ENCODE measurements at regions not wholly inside any gene's neighbourhood (a gene's known extent, or its start where the extent isn't known, plus 50 kb on each side); places are given as distances from the start of the nearest gene placed in this dataset.

GRCh38 chr20:24151621-24152294, 163.2 kb upstream of the GGTLC1 start:
- no peak overlapping the region for H2AK5ac ChIP-seq (ENCODE audit: low read depth, low read length)
- no peak overlapping the region for H2BK12ac ChIP-seq (ENCODE audit: low read length)
- no peak overlapping the region for H2AFZ ChIP-seq (ENCODE audit: low read length)
- no peak overlapping the region for H3K18ac ChIP-seq (ENCODE audit: low read length)
- no peaks in the 10 kb centered on the region for H3K79me1 ChIP-seq (ENCODE audit: low read depth, low read length)
- no peak overlapping the region for H2BK15ac ChIP-seq (ENCODE audit: low read length)
- no peaks in the 10 kb centered on the region for H3K4me1 ChIP-seq (ENCODE audit: control insufficient read depth in 2 of 2, insufficient read depth in 1 of 2, low read depth in 1 of 2, low read length in 2 of 2)
- H3K4me3 ChIP-seq (ENCODE audit: low read length in 2 of 2): no peak overlapping the region
- no peak overlapping the region for H3K14ac ChIP-seq (ENCODE audit: low read length)
- H4K8ac ChIP-seq (ENCODE audit: low read depth, low read length): no peak overlapping the region
- H3K4ac ChIP-seq (ENCODE audit: low read length): no peak overlapping the region
- WGBS, 2 donors (ENCODE audit: extremely low coverage in 2 of 2, insufficient read length in 2 of 2, insufficient replicate concordance in 1 of 2): no CpG with 5 or more reads among the region's 6 CpGs
- H3K36me3 ChIP-seq (replicated peaks in 1 of 2; ENCODE audit: control insufficient read depth in 2 of 2, insufficient read depth in 2 of 2, low read length in 2 of 2): no peaks in the 10 kb centered on the region
- no peak overlapping the region for H3K27ac ChIP-seq (replicated peaks; ENCODE audit: low read length)
- H3K27me3 ChIP-seq (ENCODE audit: control insufficient read depth in 3 of 3, insufficient read depth in 3 of 3, low read depth in 1 of 3, low read length in 3 of 3): no peaks in the 10 kb centered on the region
- H2BK5ac ChIP-seq (ENCODE audit: low read length): no peak overlapping the region
- no peaks in the 10 kb centered on the region for H3K9me3 ChIP-seq (replicated peaks in 1 of 2; ENCODE audit: control insufficient read depth in 2 of 2, insufficient read depth in 1 of 2, low read depth in 1 of 2, low read length in 2 of 2)
- H4K91ac ChIP-seq (ENCODE audit: low read depth, low read length, poor library complexity): no peak overlapping the region
- H3K23ac ChIP-seq (ENCODE audit: low read depth, low read length, poor library complexity): no peak overlapping the region
- no peak overlapping the region for H3K4me2 ChIP-seq (ENCODE audit: insufficient read depth, low read length, poor library complexity, severe bottlenecking)
- no peak for DNase-seq (ENCODE audit: low spot score)
- H2BK120ac ChIP-seq (ENCODE audit: low read depth, low read length): no peak overlapping the region
- no peak overlapping the region for H3K9ac ChIP-seq (ENCODE audit: low read depth, low read length, poor library complexity)

DNA sequence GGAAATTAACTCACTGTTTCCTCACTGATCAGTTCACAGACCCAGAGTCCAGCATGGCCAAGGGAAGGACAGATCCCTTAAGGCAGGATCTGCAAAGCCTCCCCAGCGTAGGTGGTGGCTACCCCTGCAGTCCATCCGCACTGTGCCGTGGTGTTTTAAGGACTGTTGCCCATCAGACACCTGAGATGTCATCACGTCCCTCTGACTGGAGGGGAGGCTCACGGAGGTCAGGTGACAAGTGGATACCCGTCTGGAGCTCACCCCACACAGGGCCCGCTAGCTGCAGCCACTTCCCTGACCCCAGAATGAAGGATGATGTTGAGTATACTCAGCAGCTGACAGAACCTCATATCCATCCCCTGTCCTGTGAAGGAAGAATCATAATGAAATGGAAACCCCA, 161.8 kb upstream of the GGTLC1 start:
- Histone ChIP-seq H3K27ac (replicated peaks; ENCODE audit: low read length) (no peak overlapping the region), H2BK5ac (ENCODE audit: low read length) (no peak overlapping the region), H2AFZ (ENCODE audit: low read length) (no peak overlapping the region), H3K4me3 (ENCODE audit: low read length in 2 of 2) (no peak overlapping the region), H3K4me2 (ENCODE audit: insufficient read depth, low read length, poor library complexity, severe bottlenecking) (no peak overlapping the region), H3K79me1 (ENCODE audit: low read depth, low read length) (no peaks in the 10 kb centered on the region), H2BK15ac (ENCODE audit: low read length) (peak overlapping the region; percentile 20), H3K4me1 (ENCODE audit: control insufficient read depth in 2 of 2, insufficient read depth in 1 of 2, low read depth in 1 of 2, low read length in 2 of 2) (no peaks in the 10 kb centered on the region), H4K91ac (ENCODE audit: low read depth, low read length, poor library complexity) (no peak overlapping the region), H2BK12ac (ENCODE audit: low read length) (no peak overlapping the region), H2BK120ac (ENCODE audit: low read depth, low read length) (no peak overlapping the region), H3K23ac (ENCODE audit: low read depth, low read length, poor library complexity) (peak overlapping the region; percentile 26), H3K14ac (ENCODE audit: low read length) (no peak overlapping the region), H3K27me3 (ENCODE audit: control insufficient read depth in 3 of 3, insufficient read depth in 3 of 3, low read depth in 1 of 3, low read length in 3 of 3) (no peaks in the 10 kb centered on the region), H3K4ac (ENCODE audit: low read length) (no peak overlapping the region), H4K8ac (ENCODE audit: low read depth, low read length) (no peak overlapping the region), H2AK5ac (ENCODE audit: low read depth, low read length) (no peak overlapping the region), H3K18ac (ENCODE audit: low read length) (peak overlapping the region; percentile 2), H3K9ac (ENCODE audit: low read depth, low read length, poor library complexity) (no peak overlapping the region), H3K9me3 (replicated peaks in 1 of 2; ENCODE audit: control insufficient read depth in 2 of 2, insufficient read depth in 1 of 2, low read depth in 1 of 2, low read length in 2 of 2) (no peaks in the 10 kb centered on the region), H3K36me3 (replicated peaks in 1 of 2; ENCODE audit: control insufficient read depth in 2 of 2, insufficient read depth in 2 of 2, low read length in 2 of 2) (no peaks in the 10 kb centered on the region)
- DNase-seq (ENCODE audit: low spot score): no peak
- no CpG with 5 or more reads among the region's 7 CpGs for WGBS, 2 donors (ENCODE audit: extremely low coverage in 2 of 2, insufficient read length in 2 of 2, insufficient replicate concordance in 1 of 2)

- H2AFZ ChIP-seq (ENCODE audit: low read length): no peak overlapping the region
- no peak overlapping the region for H3K4me3 ChIP-seq (ENCODE audit: low read length in 2 of 2)
- peak overlapping the region; percentile 2 for H3K18ac ChIP-seq (ENCODE audit: low read length)
- peak overlapping the region; percentile 20 for H2BK15ac ChIP-seq (ENCODE audit: low read length)
- no peaks in the 10 kb centered on the region for H3K36me3 ChIP-seq (replicated peaks in 1 of 2; ENCODE audit: control insufficient read depth in 2 of 2, insufficient read depth in 2 of 2, low read length in 2 of 2)
- no CpG with 5 or more reads among the region's 10 CpGs for WGBS, 2 donors (ENCODE audit: extremely low coverage in 2 of 2, insufficient read length in 2 of 2, insufficient replicate concordance in 1 of 2)
- no peak overlapping the region for H3K4me2 ChIP-seq (ENCODE audit: insufficient read depth, low read length, poor library complexity, severe bottlenecking)
- H4K8ac ChIP-seq (ENCODE audit: low read depth, low read length): no peak overlapping the region
- no peak overlapping the region for H4K91ac ChIP-seq (ENCODE audit: low read depth, low read length, poor library complexity)
- no peak overlapping the region for H3K14ac ChIP-seq (ENCODE audit: low read length)
- no peaks in the 10 kb centered on the region for H3K79me1 ChIP-seq (ENCODE audit: low read depth, low read length)
- H2BK12ac ChIP-seq (ENCODE audit: low read length): no peak overlapping the region
- no peaks in the 10 kb centered on the region for H3K27me3 ChIP-seq (ENCODE audit: control insufficient read depth in 3 of 3, insufficient read depth in 3 of 3, low read depth in 1 of 3, low read length in 3 of 3)
- H3K27ac ChIP-seq (replicated peaks; ENCODE audit: low read length): no peak overlapping the region
- H3K9me3 ChIP-seq (replicated peaks in 1 of 2; ENCODE audit: control insufficient read depth in 2 of 2, insufficient read depth in 1 of 2, low read depth in 1 of 2, low read length in 2 of 2): no peaks in the 10 kb centered on the region
- H3K9ac ChIP-seq (ENCODE audit: low read depth, low read length, poor library complexity): no peak overlapping the region
- DNase-seq (ENCODE audit: low spot score): peak; percentile 14
- H3K23ac ChIP-seq (ENCODE audit: low read depth, low read length, poor library complexity): no peak overlapping the region
- no peaks in the 10 kb centered on the region for H3K4me1 ChIP-seq (ENCODE audit: control insufficient read depth in 2 of 2, insufficient read depth in 1 of 2, low read depth in 1 of 2, low read length in 2 of 2)
- no peak overlapping the region for H2BK120ac ChIP-seq (ENCODE audit: low read depth, low read length)
- no peak overlapping the region for H2AK5ac ChIP-seq (ENCODE audit: low read depth, low read length)
- no peak overlapping the region for H2BK5ac ChIP-seq (ENCODE audit: low read length)
- H3K4ac ChIP-seq (ENCODE audit: low read length): no peak overlapping the region
These were observed 161.3 kb upstream of the GGTLC1 start for GRCh38 chr20:24149881-24150307.

DNA sequence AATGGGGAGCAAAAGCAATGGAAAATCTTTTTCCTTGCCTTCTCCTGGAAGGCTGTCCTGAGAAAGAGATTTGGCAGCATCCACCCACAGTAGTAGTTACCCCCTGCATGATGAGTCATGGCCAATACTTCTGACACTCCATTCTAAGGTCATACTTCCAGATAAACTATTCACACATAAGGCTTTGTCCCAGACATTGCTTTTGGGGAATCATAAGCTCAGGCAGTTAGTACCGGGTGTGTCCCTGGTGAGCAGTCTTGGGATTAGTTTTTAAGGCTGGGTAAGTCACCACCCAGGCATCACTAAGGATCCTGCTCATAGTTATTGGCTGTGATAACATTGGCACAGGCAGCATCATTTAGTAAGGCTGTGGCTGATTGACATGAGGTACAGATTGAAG, 160.6 kb upstream of the GGTLC1 start:
- Histone ChIP-seq H4K8ac (ENCODE audit: low read depth, low read length) (no peak overlapping the region), H3K27me3 (ENCODE audit: control insufficient read depth in 3 of 3, insufficient read depth in 3 of 3, low read depth in 1 of 3, low read length in 3 of 3) (no peaks in the 10 kb centered on the region), H2BK12ac (ENCODE audit: low read length) (no peak overlapping the region), H3K4me2 (ENCODE audit: insufficient read depth, low read length, poor library complexity, severe bottlenecking) (no peak overlapping the region), H3K23ac (ENCODE audit: low read depth, low read length, poor library complexity) (no peak overlapping the region), H2BK120ac (ENCODE audit: low read depth, low read length) (no peak overlapping the region), H2BK15ac (ENCODE audit: low read length) (no peak overlapping the region), H3K79me1 (ENCODE audit: low read depth, low read length) (no peaks in the 10 kb centered on the region), H3K18ac (ENCODE audit: low read length) (no peak overlapping the region), H3K4ac (ENCODE audit: low read length) (no peak overlapping the region), H3K4me3 (ENCODE audit: low read length in 2 of 2) (no peak overlapping the region), H3K36me3 (replicated peaks in 1 of 2; ENCODE audit: control insufficient read depth in 2 of 2, insufficient read depth in 2 of 2, low read length in 2 of 2) (no peaks in the 10 kb centered on the region), H2AFZ (ENCODE audit: low read length) (no peak overlapping the region), H3K4me1 (ENCODE audit: control insufficient read depth in 2 of 2, insufficient read depth in 1 of 2, low read depth in 1 of 2, low read length in 2 of 2) (no peaks in the 10 kb centered on the region), H4K91ac (ENCODE audit: low read depth, low read length, poor library complexity) (no peak overlapping the region), H2BK5ac (ENCODE audit: low read length) (no peak overlapping the region), H3K9me3 (replicated peaks in 1 of 2; ENCODE audit: control insufficient read depth in 2 of 2, insufficient read depth in 1 of 2, low read depth in 1 of 2, low read length in 2 of 2) (no peaks in the 10 kb centered on the region), H3K27ac (replicated peaks; ENCODE audit: low read length) (no peak overlapping the region), H3K14ac (ENCODE audit: low read length) (no peak overlapping the region), H2AK5ac (ENCODE audit: low read depth, low read length) (no peak overlapping the region), H3K9ac (ENCODE audit: low read depth, low read length, poor library complexity) (no peak overlapping the region)
- no CpG with 5 or more reads among the region's 1 CpG for WGBS, 2 donors (ENCODE audit: extremely low coverage in 2 of 2, insufficient read length in 2 of 2, insufficient replicate concordance in 1 of 2)
- no peak for DNase-seq (ENCODE audit: low spot score)

Measured in neuronal stem cell (in vitro differentiated cells).